ENCODE measurements at regions not wholly inside any gene's neighbourhood (a gene's known extent, or its start where the extent isn't known, plus 50 kb on each side); places are given as distances from the start of the nearest gene placed in this dataset.
A peak's percentile ranks its signal among the peaks of the same experiment; 100 is the strongest.

DNA sequence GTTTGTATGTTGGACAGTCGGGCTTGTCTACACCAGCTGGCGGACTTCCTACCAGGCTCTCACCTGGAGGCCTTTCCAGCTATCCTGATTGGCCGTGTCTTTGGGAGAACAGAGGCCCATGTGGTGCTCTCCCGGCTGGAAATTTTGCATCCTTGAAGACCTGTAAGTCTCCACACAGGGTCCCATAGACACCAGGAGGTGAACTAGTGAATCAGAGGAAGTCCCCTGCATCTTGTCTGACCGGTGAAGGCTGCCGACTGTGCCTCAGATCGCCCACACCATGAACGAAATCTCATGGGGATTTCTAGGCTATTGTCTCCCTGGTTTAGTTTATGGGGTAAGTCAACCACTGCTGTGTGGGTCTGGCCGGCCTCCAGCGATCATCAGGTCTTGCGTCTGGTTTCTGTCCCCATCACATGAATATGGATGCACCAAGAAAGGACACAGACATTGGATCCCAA lies 108.4 kb upstream of the LYZL2 start:
- Mint-ChIP-seq H3K9me3 (ENCODE audit: low read depth) (peaks cover 3% of the 10 kb centered on the region), H3K27ac (ENCODE audit: unreplicated experiment) (peak overlapping the region; percentile 45)

DNA sequence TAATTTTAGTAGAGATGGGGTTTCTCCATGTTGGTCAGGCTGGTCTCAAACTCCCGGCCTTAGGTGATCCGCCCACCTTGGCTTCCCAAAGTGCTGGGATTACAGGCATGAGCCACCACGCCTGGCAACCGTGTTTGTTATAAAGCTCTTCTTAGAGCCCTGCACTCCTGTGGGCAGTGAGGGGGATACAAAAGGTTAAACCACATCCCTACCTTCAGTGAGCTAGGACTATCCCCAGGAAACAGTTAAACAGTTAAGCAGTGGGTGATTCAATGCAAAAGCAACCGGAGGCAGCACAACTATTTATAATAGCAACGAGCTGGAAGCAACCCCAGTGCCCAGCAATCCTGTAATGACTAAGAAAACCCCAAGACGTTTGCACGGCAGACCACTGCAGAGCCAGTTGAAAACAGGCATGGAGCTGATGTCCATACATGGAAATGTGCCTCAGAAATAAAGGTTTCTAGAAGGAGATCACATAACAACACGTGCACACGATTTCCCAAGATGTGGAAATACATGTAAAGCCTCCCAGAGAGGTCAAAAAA lies 107.2 kb upstream of the LYZL2 start:
- Mint-ChIP-seq H3K4me3 (ENCODE audit: unreplicated experiment) (no peak overlapping the region), H3K4me1 (ENCODE audit: low read depth) (peaks cover 24% of the 10 kb centered on the region), H3K27ac (ENCODE audit: unreplicated experiment) (peak overlapping the region; percentile 96), H3K27me3 (ENCODE audit: low read depth) (no peaks in the 10 kb centered on the region), H3K9me3 (ENCODE audit: low read depth) (peaks cover 4% of the 10 kb centered on the region), H3K36me3 (ENCODE audit: low read depth) (no peaks in the 10 kb centered on the region)
- no peak for DNase-seq (ENCODE audit: low spot score)
- TF ChIP-seq, protein P1, sequence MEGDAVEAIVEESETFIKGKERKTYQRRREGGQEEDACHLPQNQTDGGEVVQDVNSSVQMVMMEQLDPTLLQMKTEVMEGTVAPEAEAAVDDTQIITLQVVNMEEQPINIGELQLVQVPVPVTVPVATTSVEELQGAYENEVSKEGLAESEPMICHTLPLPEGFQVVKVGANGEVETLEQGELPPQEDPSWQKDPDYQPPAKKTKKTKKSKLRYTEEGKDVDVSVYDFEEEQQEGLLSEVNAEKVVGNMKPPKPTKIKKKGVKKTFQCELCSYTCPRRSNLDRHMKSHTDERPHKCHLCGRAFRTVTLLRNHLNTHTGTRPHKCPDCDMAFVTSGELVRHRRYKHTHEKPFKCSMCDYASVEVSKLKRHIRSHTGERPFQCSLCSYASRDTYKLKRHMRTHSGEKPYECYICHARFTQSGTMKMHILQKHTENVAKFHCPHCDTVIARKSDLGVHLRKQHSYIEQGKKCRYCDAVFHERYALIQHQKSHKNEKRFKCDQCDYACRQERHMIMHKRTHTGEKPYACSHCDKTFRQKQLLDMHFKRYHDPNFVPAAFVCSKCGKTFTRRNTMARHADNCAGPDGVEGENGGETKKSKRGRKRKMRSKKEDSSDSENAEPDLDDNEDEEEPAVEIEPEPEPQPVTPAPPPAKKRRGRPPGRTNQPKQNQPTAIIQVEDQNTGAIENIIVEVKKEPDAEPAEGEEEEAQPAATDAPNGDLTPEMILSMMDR (IDR thresholded peaks at IDR 0.05) = no peak

More for the DNA sequence above, 108.4 kb upstream of the LYZL2 start:
- no peaks in the 10 kb centered on the region for H3K27me3 Mint-ChIP-seq (ENCODE audit: low read depth)
- peaks cover 24% of the 10 kb centered on the region for H3K4me1 Mint-ChIP-seq (ENCODE audit: low read depth)
- H3K4me3 Mint-ChIP-seq (ENCODE audit: unreplicated experiment) = no peak overlapping the region
- H3K36me3 Mint-ChIP-seq (ENCODE audit: low read depth) = no peaks in the 10 kb centered on the region
- no peak for DNase-seq (ENCODE audit: low spot score)
- TF ChIP-seq, protein P1 (IDR thresholded peaks at IDR 0.05) = no peak

DNA sequence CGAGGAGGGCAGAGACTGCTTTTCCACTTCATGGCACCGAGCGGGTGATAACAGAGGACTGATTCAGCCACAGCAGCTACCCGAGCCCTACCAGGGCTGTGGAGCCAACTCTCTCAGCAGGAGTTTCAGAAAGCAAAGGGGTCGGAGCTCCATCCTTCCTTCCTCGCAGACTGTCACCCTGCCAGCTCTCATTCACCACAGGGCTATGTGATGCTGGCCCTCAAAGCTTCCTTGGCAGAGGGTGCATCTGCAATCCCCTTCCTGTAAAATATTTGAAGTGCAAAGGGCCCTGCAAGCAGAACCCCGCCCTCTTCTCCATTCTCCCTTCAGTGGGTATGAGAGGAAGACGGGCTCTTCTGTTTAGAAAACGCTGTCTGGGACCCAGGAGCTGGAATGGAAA lies 105.3 kb upstream of the LYZL2 start:
- no peak for DNase-seq (ENCODE audit: low spot score)
- H3K27ac Mint-ChIP-seq (ENCODE audit: unreplicated experiment) = peak overlapping the region; percentile 75
- TF ChIP-seq, protein P1 (IDR thresholded peaks at IDR 0.05) = no peak
- H3K4me1 Mint-ChIP-seq (ENCODE audit: low read depth) = peaks cover 24% of the 10 kb centered on the region
- H3K27me3 Mint-ChIP-seq (ENCODE audit: low read depth) = no peaks in the 10 kb centered on the region
- no peak overlapping the region for H3K4me3 Mint-ChIP-seq (ENCODE audit: unreplicated experiment)
- no peaks in the 10 kb centered on the region for H3K36me3 Mint-ChIP-seq (ENCODE audit: low read depth)
- peaks cover 14% of the 10 kb centered on the region for H3K9me3 Mint-ChIP-seq (ENCODE audit: low read depth)

DNA sequence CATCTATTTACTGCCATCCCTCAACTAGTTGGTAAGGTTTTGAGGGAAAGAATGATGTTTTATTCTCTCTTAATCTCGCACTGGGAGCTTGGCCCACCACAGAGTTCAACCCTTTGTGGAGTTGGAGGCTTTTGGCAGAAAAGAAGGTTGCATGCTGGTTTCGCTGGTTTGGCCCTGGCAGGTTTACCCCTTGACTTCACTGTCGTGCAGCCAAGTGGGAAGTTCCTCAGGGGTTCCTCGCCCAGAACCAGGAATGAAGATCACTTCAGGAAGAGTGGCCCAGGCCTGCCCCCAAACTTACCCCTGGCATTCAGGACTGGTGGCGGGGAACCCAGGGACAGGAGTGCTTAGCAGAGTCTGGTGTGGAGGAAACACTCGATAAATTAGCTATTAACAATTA lies 103.1 kb upstream of the LYZL2 start:
- TF ChIP-seq, protein P1 (IDR thresholded peaks at IDR 0.05) = no peak
- no peak overlapping the region for H3K27ac Mint-ChIP-seq (ENCODE audit: unreplicated experiment)

DNA sequence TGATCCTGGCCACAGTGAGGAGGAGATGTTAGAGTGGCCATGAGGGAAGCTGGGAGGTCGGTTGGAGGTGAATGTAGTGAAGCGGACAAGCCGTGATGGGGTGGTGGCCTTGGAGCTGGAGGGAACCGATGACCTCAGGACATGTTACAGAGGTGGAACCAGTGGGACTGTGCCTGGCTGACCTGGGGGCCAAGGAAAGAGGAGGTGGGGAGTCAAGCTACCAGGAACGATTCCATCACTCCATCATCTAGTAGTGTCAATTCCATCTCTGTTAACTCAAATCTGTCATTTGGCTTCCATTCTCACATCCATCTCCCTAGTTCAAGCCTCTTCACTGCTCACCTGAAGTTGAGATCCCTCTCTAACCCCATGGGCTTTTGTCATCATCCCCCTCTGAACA lies 102.4 kb upstream of the LYZL2 start:
- TF ChIP-seq, protein P1 (IDR thresholded peaks at IDR 0.05) = no peak
- no peak for DNase-seq (ENCODE audit: low spot score)
- Mint-ChIP-seq H3K9me3 (ENCODE audit: low read depth) (peaks cover 12% of the 10 kb centered on the region), H3K4me3 (ENCODE audit: unreplicated experiment) (no peak overlapping the region), H3K36me3 (ENCODE audit: low read depth) (no peaks in the 10 kb centered on the region), H3K4me1 (ENCODE audit: low read depth) (peaks cover 24% of the 10 kb centered on the region), H3K27ac (ENCODE audit: unreplicated experiment) (no peak overlapping the region), H3K27me3 (ENCODE audit: low read depth) (no peaks in the 10 kb centered on the region)

More for the DNA sequence above, 103.1 kb upstream of the LYZL2 start:
- peaks cover 24% of the 10 kb centered on the region for H3K4me1 Mint-ChIP-seq (ENCODE audit: low read depth)
- no peaks in the 10 kb centered on the region for H3K27me3 Mint-ChIP-seq (ENCODE audit: low read depth)
- H3K4me3 Mint-ChIP-seq (ENCODE audit: unreplicated experiment) = no peak overlapping the region
- no peaks in the 10 kb centered on the region for H3K36me3 Mint-ChIP-seq (ENCODE audit: low read depth)
- peaks cover 14% of the 10 kb centered on the region for H3K9me3 Mint-ChIP-seq (ENCODE audit: low read depth)
- no peak for DNase-seq (ENCODE audit: low spot score)

Measured in chondrocyte (in vitro differentiated cells).